K562 (cell line): ENCODE measurements at regions not wholly inside any gene's neighbourhood (a gene's known extent, or its start where the extent isn't known, plus 50 kb on each side); places are given as distances from the start of the nearest gene placed in this dataset.

Source experiments
- CBX2 ChIP-seq: fragments of 200-600 bp; sonication (generic); IDR thresholded peaks from one replicate; pipeline ENCODE4 v1.6.1; 2012; ENCODE audit warnings: mild to moderate bottlenecking, low read length, inconsistent platforms; ENCODE audit not compliant: insufficient read depth, poor library complexity, severe bottlenecking
- FOXP1 ChIP-seq: sonication (generic); formaldehyde crosslinking; IDR thresholded peaks from 2 replicates; pipeline ENCODE4 v1.8.0; 2022; ENCODE audit warnings: mild to moderate bottlenecking, missing genetic modification reagents
- LCOR ChIP-seq: sonication (generic); formaldehyde crosslinking; IDR thresholded peaks from 2 replicates; pipeline ENCODE4 v1.8.0; 2022; ENCODE audit warnings: mild to moderate bottlenecking, missing genetic modification reagents
- MEF2A ChIP-seq: IDR thresholded peaks from 2 replicates; pipeline ENCODE4 v1.6.1; 2011; ENCODE audit warnings: low read depth, mild to moderate bottlenecking, low read length, moderate library complexity; ENCODE audit not compliant: control insufficient read depth
- NFYB ChIP-seq: IDR thresholded peaks from 2 replicates; pipeline ENCODE4 v1.6.1; 2011; ENCODE audit warnings: mild to moderate bottlenecking, moderate library complexity; ENCODE audit not compliant: insufficient read length; ENCODE audit errors: extremely low read depth
- NR1H2 ChIP-seq: sonication (generic); formaldehyde crosslinking; IDR thresholded peaks from 2 replicates; pipeline ENCODE4 v1.4.0; 2020; ENCODE audit warnings: mild to moderate bottlenecking, missing genetic modification reagents
- POLR2G ChIP-seq: fragments of 200-400 bp; formaldehyde crosslinking; IDR thresholded peaks from 2 replicates; pipeline ENCODE4 v1.6.1; 2017; ENCODE audit warnings: low read depth, mild to moderate bottlenecking, antibody characterized with exemption, low read length, moderate library complexity
- SOX6 ChIP-seq: fragments of 450-650 bp; IDR thresholded peaks from 2 replicates; pipeline ENCODE4 v1.6.1; 2014; ENCODE audit warnings: mild to moderate bottlenecking
- TFAM ChIP-seq: fragments of 250-450 bp; sonication (Bioruptor Pico); conservative IDR thresholded peaks from 2 replicates; pipeline ENCODE4 v1.5.0; 2021; ENCODE audit warnings: mild to moderate bottlenecking, moderate library complexity
- ZNF444 ChIP-seq: fragments of 250-450 bp; sonication (Bioruptor Pico); IDR thresholded peaks from 2 replicates; pipeline ENCODE4 v1.4.0; 2020; ENCODE audit warnings: mild to moderate bottlenecking, moderate library complexity
- TF ChIP-seq, protein P1 (sequence below): IDR thresholded peaks from 2 replicates; pipeline ENCODE4 v1.6.1; 2011; ENCODE audit not compliant: insufficient read length; ENCODE audit errors: extremely low read depth
- TF ChIP-seq, protein P2 (sequence below), 2 experiments: fragments of 450-650 bp; IDR thresholded peaks; 2 replicates each; pipeline ENCODE4 v1.6.1; 2016; ENCODE audit warnings: mild to moderate bottlenecking in 2 of 2, borderline replicate concordance in 1 of 2, low read depth in 1 of 2, moderate library complexity in 1 of 2
- TF ChIP-seq, protein P3 (sequence below): fragments of 250-450 bp; sonication (Bioruptor Pico); IDR thresholded peaks from 2 replicates; pipeline ENCODE4 v1.4.0; 2020
- TF ChIP-seq, protein P4 (sequence below): fragments of 250-450 bp; sonication (Bioruptor Pico); IDR thresholded peaks from 2 replicates; pipeline ENCODE4 v1.8.0; 2022; ENCODE audit warnings: inconsistent platforms, mild to moderate bottlenecking, moderate library complexity, borderline replicate concordance

DNA sequence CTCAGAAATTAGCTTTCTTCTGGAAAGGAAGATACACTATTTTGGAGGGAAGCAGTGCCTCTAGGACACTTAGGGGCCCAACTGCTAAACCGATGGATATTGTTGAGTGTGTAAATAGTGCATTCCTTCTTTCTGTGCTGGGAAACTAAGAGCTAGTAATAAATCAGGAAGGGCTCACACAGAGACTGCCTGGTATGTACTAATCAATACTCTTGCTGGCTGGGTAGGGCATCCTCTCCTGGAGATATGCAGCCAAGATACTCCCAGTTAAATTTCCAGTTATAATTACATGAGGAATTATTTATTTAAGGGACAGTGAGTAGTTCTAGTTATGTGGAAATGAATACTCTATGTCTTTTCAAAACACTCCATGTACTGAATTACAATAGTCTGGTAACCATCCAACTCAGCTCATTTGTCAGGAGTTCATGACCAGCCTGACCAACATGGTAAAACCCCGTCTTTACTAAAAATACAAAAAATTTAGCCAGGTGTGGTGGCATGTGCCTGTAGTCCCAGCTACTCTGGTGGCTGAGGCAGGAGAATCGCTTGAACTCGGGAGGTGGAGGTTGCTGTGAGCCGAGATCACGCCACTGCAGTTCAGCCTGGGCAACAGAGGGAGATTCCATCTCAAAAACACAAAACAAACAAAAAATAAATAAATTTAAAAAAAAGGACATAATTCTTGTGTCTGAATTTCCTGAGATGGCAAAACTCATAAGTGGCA, 100.0 kb downstream of the OR2B2 start (continued):
- TF ChIP-seq ZNF444 (CRISPR knock-in tag) (peak; percentile 82; the same call in 1 of the 2 replicates), LCOR (CRISPR knock-in tag) (0 out of 2 replicates have a peak, but pooled peaks have one; percentile 22), FOXP1 (CRISPR knock-in tag) (no peak), CBX2 (no peak), MEF2A (no peak), SOX6 (no peak), POLR2G (peak; percentile 2; the same call in 1 of the 2 replicates), NR1H2 (CRISPR knock-in tag) (no peak), NFYB (no peak), TFAM (no peak)
- TF ChIP-seq, protein P1, sequence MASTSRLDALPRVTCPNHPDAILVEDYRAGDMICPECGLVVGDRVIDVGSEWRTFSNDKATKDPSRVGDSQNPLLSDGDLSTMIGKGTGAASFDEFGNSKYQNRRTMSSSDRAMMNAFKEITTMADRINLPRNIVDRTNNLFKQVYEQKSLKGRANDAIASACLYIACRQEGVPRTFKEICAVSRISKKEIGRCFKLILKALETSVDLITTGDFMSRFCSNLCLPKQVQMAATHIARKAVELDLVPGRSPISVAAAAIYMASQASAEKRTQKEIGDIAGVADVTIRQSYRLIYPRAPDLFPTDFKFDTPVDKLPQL: no peak
- TF ChIP-seq, protein P2, sequence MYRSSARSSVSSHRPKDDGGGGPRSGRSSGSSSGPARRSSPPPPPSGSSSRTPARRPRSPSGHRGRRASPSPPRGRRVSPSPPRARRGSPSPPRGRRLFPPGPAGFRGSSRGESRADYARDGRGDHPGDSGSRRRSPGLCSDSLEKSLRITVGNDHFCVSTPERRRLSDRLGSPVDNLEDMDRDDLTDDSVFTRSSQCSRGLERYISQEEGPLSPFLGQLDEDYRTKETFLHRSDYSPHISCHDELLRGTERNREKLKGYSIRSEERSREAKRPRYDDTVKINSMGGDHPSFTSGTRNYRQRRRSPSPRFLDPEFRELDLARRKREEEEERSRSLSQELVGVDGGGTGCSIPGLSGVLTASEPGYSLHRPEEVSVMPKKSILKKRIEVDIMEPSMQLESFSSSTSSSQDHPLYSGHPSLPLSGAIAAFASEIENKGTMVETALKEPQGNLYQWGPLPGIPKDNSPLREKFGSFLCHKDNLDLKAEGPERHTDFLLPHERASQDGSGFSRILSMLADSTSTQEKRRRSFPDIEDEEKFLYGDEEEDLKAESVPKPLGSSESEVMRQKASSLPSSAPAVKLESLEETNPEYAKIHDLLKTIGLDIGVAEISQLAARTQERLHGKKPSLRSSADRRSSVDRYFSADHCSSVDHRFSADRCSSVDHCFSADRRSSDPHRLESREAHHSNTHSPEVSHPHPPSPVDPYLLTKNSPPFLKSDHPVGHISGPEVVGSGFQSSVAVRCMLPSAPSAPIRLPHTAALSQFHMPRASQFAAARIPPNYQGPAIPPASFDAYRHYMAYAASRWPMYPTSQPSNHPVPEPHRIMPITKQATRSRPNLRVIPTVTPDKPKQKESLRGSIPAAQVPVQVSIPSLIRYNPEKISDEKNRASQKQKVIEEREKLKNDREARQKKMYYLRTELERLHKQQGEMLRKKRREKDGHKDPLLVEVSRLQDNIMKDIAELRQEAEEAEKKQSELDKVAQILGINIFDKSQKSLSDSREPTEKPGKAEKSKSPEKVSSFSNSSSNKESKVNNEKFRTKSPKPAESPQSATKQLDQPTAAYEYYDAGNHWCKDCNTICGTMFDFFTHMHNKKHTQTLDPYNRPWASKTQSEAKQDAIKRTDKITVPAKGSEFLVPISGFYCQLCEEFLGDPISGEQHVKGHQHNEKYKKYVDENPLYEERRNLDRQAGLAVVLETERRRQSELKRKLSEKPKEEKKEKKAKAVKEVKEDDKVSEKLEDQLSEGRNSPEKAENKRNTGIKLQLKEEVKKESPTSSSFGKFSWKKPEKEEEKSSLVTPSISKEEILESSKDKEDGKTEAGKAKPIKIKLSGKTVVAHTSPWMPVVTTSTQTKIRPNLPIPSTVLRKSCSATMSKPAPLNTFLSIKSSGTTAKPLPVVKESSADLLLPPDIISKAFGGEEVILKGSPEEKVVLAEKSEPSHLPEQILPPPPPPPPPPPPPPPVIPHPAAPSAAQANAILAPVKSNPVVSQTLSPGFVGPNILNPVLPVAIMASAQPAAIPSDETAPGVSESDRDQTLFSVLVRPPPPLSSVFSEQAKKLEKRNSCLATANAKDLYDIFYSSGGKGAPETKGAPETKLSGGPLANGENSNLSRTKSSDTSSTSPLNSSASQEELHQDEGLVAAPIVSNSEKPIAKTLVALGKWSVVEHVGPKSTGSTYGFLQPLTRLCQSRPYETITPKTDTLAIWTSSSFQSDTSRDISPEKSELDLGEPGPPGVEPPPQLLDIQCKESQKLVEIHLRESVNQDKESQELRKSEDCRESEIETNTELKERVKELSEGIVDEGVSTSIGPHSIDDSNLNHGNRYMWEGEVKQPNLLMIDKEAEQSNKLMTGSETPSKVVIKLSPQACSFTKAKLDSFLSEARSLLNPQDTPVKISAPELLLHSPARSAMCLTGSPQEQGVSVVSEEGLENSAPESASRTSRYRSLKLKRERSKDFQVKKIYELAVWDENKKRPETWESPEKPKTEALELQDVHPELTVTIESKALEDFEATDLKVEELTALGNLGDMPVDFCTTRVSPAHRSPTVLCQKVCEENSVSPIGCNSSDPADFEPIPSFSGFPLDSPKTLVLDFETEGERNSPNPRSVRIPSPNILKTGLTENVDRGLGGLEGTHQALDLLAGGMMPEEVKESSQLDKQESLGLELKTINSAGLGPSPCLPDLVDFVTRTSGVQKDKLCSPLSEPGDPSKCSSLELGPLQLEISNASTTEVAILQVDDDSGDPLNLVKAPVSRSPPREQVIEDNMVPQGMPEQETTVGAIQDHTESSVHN (IDR thresholded peaks at IDR 0.05; ENCODE audit: borderline replicate concordance in 1 of 2, low read depth in 1 of 2): peak in 1 of 2 experiments; percentile 18; a peak in 1 of 4 replicates
- TF ChIP-seq, protein P3, sequence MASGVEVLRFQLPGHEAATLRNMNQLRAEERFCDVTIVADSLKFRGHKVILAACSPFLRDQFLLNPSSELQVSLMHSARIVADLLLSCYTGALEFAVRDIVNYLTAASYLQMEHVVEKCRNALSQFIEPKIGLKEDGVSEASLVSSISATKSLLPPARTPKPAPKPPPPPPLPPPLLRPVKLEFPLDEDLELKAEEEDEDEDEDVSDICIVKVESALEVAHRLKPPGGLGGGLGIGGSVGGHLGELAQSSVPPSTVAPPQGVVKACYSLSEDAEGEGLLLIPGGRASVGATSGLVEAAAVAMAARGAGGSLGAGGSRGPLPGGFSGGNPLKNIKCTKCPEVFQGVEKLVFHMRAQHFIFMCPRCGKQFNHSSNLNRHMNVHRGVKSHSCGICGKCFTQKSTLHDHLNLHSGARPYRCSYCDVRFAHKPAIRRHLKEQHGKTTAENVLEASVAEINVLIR (CRISPR knock-in tag): no peak
- TF ChIP-seq, protein P4, sequence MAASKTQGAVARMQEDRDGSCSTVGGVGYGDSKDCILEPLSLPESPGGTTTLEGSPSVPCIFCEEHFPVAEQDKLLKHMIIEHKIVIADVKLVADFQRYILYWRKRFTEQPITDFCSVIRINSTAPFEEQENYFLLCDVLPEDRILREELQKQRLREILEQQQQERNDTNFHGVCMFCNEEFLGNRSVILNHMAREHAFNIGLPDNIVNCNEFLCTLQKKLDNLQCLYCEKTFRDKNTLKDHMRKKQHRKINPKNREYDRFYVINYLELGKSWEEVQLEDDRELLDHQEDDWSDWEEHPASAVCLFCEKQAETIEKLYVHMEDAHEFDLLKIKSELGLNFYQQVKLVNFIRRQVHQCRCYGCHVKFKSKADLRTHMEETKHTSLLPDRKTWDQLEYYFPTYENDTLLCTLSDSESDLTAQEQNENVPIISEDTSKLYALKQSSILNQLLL: no peak
